ENCODE measurements at regions not wholly inside any gene's neighbourhood (a gene's known extent, or its start where the extent isn't known, plus 50 kb on each side); places are given as distances from the start of the nearest gene placed in this dataset.

DNA sequence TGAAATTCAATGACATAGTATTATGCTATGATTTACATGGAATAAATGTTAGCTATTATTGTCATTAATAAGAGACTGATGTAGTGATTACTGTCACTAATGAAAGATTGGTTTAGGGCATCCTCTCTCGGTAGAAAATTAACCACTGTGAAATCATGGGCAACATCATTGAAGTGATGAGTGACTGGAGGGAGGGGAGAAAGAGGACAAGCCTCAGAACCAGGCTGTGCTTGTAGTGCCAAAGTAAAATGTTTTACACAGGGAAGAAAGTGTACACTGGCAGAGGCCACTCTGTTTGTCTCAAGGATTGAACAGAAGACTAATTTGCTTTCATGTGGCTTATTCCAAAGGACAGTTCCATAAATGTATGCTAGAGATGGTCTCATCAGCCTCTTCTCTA is 456.2 kb upstream of the TCF4 start:
- no peak for TF ChIP-seq SIN3A (IDR thresholded peaks at IDR 0.05; ENCODE audit: borderline replicate concordance, insufficient read depth, low read length)

- TF ChIP-seq TAF1 (IDR thresholded peaks at IDR 0.05; ENCODE audit: borderline replicate concordance, insufficient read depth, low read length) (no peak), FOXP2 (optimal IDR thresholded peaks at IDR 0.05; ENCODE audit: borderline replicate concordance, extremely low read depth, extremely low read length, insufficient read depth) (no peak), SIN3A (IDR thresholded peaks at IDR 0.05; ENCODE audit: borderline replicate concordance, insufficient read depth, low read length) (no peak), POLR2AphosphoS5 (IDR thresholded peaks at IDR 0.05; ENCODE audit: low read depth, low read length) (no peak), REST (IDR thresholded peaks at IDR 0.05; ENCODE audit: insufficient read depth in 1 of 2, low read depth in 2 of 2, low read length in 2 of 2) (no peak)
These were observed 455.7 kb upstream of the TCF4 start for GRCh38 chr18:56043641-56044061.

DNA sequence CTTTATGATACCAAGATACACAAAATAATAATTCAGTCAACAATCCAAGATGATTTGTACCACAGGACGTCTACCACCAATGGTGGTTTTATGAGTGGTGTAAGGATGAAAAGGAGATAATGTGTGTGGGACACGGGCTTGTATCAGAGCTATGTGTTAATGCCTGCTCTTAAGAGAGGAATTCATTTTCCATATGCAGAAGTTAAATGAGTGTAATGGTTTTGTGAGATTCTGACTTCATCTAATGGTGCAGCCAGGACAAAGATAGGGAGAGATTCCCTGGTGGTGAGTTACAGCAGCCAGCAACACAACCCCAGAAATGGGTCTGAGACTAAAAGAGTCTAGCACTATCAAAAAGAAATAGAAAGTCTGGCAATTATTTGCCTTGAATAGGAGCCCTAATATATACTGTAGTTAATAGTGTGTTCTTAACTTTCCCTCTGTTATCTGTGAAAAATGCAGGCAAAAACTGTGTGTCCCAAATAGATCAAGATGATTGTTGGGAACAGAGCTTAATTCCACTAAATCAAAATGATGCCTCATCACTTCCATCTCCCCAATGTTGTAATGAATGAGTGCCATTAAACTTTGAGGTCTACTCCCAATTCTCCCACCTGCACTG is 455.0 kb upstream of the TCF4 start:
- TF ChIP-seq REST (IDR thresholded peaks at IDR 0.05; ENCODE audit: insufficient read depth in 1 of 2, low read depth in 2 of 2, low read length in 2 of 2), result no peak
- TF ChIP-seq SIN3A (IDR thresholded peaks at IDR 0.05; ENCODE audit: borderline replicate concordance, insufficient read depth, low read length), result no peak
- TF ChIP-seq FOXP2 (optimal IDR thresholded peaks at IDR 0.05; ENCODE audit: borderline replicate concordance, extremely low read depth, extremely low read length, insufficient read depth), result no peak
- no peak for TF ChIP-seq TAF1 (IDR thresholded peaks at IDR 0.05; ENCODE audit: borderline replicate concordance, insufficient read depth, low read length)
- no peak for TF ChIP-seq POLR2AphosphoS5 (IDR thresholded peaks at IDR 0.05; ENCODE audit: low read depth, low read length)

DNA sequence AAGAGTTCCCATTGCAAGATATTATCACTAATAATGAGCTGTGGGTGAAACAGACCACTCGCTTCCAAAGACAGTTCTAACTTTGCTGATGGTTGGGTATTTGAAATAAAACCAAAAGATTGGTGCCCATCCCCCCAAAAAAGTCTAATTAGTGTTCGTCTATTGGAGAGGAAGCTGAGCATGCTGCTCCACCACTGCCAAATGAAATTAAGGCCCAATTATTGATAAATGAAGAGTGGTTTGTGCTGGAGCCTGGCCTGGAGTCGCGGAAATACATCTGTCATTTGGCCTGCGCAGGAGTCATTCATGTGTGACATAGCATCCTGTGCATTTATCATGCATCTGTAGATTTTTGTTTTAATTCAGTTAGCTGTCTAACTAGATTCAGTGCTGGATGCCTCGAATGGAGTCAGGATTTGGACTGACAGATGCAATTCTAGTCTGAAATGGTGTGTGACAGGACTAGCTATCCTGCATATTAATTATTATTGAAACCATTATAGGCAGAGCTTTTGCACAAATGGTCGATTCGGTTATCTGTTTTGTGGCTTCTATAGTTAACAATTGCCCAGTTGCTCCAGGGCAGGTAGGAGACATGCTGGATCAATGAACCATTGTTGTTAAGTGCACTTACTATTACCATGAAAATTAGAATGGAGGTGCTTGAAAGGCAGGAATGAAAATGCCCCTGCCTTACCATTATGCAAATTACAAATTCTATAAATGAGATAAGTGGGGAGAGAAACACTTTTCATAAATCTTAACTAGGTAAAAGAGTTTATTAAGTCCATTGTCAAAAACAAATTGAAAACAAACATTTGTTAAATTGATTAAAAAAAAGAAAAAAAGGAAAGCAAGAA is 450.4 kb upstream of the TCF4 start:
- TF ChIP-seq REST (IDR thresholded peaks at IDR 0.05; ENCODE audit: insufficient read depth in 1 of 2, low read depth in 2 of 2, low read length in 2 of 2) (peak in 1 of 2 experiments; percentile 71; a peak in 1 of 4 replicates), TAF1 (IDR thresholded peaks at IDR 0.05; ENCODE audit: borderline replicate concordance, insufficient read depth, low read length) (no peak)

DNA sequence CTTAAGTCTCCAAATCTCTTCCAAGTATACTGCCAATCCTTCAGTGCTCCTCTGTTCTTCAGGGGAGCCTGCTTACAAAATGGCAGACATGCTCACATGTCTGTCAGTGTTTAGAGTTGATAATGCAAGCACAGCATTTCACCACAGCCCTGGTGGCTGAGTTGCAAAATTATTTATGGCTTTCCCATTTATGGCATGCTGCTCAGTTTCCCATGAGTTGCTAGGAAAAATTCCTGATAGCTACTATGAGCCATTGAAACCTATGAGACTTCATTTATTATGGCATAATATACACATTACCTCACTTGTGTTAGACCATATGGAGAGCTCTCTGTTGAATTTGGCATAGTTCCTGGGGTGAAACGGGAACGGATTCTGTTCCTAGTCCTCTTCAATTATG is 448.7 kb upstream of the TCF4 start:
- TF ChIP-seq TAF1 (IDR thresholded peaks at IDR 0.05; ENCODE audit: borderline replicate concordance, insufficient read depth, low read length), result no peak
- TF ChIP-seq FOXP2 (optimal IDR thresholded peaks at IDR 0.05; ENCODE audit: borderline replicate concordance, extremely low read depth, extremely low read length, insufficient read depth), result no peak
- TF ChIP-seq POLR2AphosphoS5 (IDR thresholded peaks at IDR 0.05; ENCODE audit: low read depth, low read length), result no peak
- no peak for TF ChIP-seq REST (IDR thresholded peaks at IDR 0.05; ENCODE audit: insufficient read depth in 1 of 2, low read depth in 2 of 2, low read length in 2 of 2)
- no peak for TF ChIP-seq SIN3A (IDR thresholded peaks at IDR 0.05; ENCODE audit: borderline replicate concordance, insufficient read depth, low read length)

All from PFSK-1 (cell line).